Hepatocyte (in vitro differentiated cells): ENCODE measurements at regions not wholly inside any gene's neighbourhood (a gene's known extent, or its start where the extent isn't known, plus 50 kb on each side); places are given as distances from the start of the nearest gene placed in this dataset.

ENCODE experiments used
- DNase-seq: peaks from one replicate; pipeline ENCODE4 v3.0.0-alpha.2; 2016; ENCODE audit warnings: low spot score
- H2AFZ ChIP-seq: fragments of 200-600 bp; sonication (generic); 2 replicates; pipeline ENCODE4 v1.6.0; 2016; ENCODE audit warnings: antibody characterized with exemption, mild to moderate bottlenecking
- H3K27ac ChIP-seq: fragments of 200-600 bp; sonication (generic); 2 replicates; pipeline ENCODE4 v1.5.1; 2016; ENCODE audit warnings: mild to moderate bottlenecking
- H3K27me3 ChIP-seq: fragments of 200-600 bp; sonication (generic); 2 replicates; pipeline ENCODE4 v1.6.1; 2016
- H3K36me3 ChIP-seq: fragments of 200-600 bp; sonication (generic); replicated peaks from 2 replicates; pipeline ENCODE4 v1.5.1; 2016; ENCODE audit warnings: low read depth; ENCODE audit not compliant: insufficient read depth
- H3K4me1 ChIP-seq: fragments of 200-600 bp; sonication (generic); 2 replicates; pipeline ENCODE4 v1.5.1; 2016; ENCODE audit warnings: mild to moderate bottlenecking, moderate library complexity; ENCODE audit not compliant: insufficient read depth
- H3K4me2 ChIP-seq: fragments of 200-600 bp; sonication (generic); 2 replicates; pipeline ENCODE4 v1.6.0; 2016
- H3K4me3 ChIP-seq: fragments of 200-600 bp; sonication (generic); 2 replicates; pipeline ENCODE4 v1.5.1; 2016; ENCODE audit warnings: mild to moderate bottlenecking
- H3K79me2 ChIP-seq: fragments of 200-600 bp; sonication (generic); 2 replicates; pipeline ENCODE4 v1.6.0; 2017; ENCODE audit warnings: mild to moderate bottlenecking
- H3K9me2 ChIP-seq: fragments of 200-600 bp; sonication (generic); replicated peaks from 2 replicates; pipeline ENCODE4 v1.6.0; 2017; ENCODE audit warnings: mild to moderate bottlenecking; ENCODE audit not compliant: insufficient read depth
- H3K9me3 ChIP-seq: fragments of 200-600 bp; sonication (generic); 2 replicates; pipeline ENCODE4 v1.5.1; 2016; ENCODE audit warnings: low read depth, mild to moderate bottlenecking
- H4K20me1 ChIP-seq: fragments of 200-600 bp; sonication (generic); 2 replicates; pipeline ENCODE4 v1.6.0; 2016; ENCODE audit warnings: mild to moderate bottlenecking; ENCODE audit not compliant: insufficient read depth, poor library complexity, severe bottlenecking
- EZH2 ChIP-seq: fragments of 200-600 bp; sonication (generic); IDR thresholded peaks from 2 replicates; pipeline ENCODE4 v1.6.1; 2016; ENCODE audit warnings: antibody characterized with exemption, mild to moderate bottlenecking, borderline replicate concordance
- EZH2phosphoT487 ChIP-seq: fragments of 200-600 bp; sonication (generic); IDR thresholded peaks from one replicate; pipeline ENCODE4 v1.6.1; 2018; ENCODE audit warnings: antibody characterized with exemption, mild to moderate bottlenecking, low read depth, moderate library complexity; ENCODE audit not compliant: unreplicated experiment, severe bottlenecking
- WGBS: methylation state at CpG from one replicate; pipeline ENCODE4 v1.1.6; 2016; ENCODE audit warnings: low lambda C conversion rate; ENCODE audit errors: missing lambda C conversion rate; 5-methylcytosine and 5-hydroxymethylcytosine counted together
- TF ChIP-seq, protein P1 (sequence below): fragments of 200-600 bp; sonication (generic); IDR thresholded peaks from 2 replicates; pipeline ENCODE4 v1.5.1; 2016; ENCODE audit warnings: antibody characterized with exemption, mild to moderate bottlenecking; ENCODE audit not compliant: poor library complexity

DNA sequence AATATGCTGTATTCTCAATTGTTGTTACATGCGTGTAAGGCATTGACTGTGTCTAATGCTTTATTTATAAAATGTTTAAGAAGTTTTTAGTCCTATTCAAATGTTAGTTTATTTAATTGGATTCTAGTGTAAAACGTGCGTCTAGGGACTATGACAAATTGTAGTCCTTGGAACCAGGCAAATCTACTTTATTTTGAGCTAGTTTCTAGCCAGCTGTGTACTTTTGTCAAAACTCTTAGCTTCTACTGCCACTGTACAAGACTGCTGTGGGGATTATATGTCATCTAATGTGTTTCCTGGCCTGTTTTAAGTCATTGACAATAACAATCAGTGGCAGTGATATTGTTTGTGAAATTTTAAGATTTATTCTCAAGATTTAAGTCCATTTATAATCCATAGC, 220.5 kb upstream of the SEMA3D start:
- TF ChIP-seq EZH2 (no peak), EZH2phosphoT487 (no peak)
- TF ChIP-seq, protein P1, sequence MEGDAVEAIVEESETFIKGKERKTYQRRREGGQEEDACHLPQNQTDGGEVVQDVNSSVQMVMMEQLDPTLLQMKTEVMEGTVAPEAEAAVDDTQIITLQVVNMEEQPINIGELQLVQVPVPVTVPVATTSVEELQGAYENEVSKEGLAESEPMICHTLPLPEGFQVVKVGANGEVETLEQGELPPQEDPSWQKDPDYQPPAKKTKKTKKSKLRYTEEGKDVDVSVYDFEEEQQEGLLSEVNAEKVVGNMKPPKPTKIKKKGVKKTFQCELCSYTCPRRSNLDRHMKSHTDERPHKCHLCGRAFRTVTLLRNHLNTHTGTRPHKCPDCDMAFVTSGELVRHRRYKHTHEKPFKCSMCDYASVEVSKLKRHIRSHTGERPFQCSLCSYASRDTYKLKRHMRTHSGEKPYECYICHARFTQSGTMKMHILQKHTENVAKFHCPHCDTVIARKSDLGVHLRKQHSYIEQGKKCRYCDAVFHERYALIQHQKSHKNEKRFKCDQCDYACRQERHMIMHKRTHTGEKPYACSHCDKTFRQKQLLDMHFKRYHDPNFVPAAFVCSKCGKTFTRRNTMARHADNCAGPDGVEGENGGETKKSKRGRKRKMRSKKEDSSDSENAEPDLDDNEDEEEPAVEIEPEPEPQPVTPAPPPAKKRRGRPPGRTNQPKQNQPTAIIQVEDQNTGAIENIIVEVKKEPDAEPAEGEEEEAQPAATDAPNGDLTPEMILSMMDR = no peak
- DNase-seq = no peak
- Histone ChIP-seq H3K4me1 (no peaks in the 10 kb centered on the region), H3K4me2 (no peak overlapping the region), H3K36me3 (no peaks in the 10 kb centered on the region), H3K27ac (no peak overlapping the region), H3K27me3 (no peaks in the 10 kb centered on the region), H3K4me3 (no peak overlapping the region), H3K79me2 (no peaks in the 10 kb centered on the region), H2AFZ (no peak overlapping the region), H3K9me3 (no peaks in the 10 kb centered on the region), H3K9me2 (no peaks in the 10 kb centered on the region), H4K20me1 (no peaks in the 10 kb centered on the region)
- WGBS = 68% methylated on average over 3 of the region's 3 CpGs

DNA sequence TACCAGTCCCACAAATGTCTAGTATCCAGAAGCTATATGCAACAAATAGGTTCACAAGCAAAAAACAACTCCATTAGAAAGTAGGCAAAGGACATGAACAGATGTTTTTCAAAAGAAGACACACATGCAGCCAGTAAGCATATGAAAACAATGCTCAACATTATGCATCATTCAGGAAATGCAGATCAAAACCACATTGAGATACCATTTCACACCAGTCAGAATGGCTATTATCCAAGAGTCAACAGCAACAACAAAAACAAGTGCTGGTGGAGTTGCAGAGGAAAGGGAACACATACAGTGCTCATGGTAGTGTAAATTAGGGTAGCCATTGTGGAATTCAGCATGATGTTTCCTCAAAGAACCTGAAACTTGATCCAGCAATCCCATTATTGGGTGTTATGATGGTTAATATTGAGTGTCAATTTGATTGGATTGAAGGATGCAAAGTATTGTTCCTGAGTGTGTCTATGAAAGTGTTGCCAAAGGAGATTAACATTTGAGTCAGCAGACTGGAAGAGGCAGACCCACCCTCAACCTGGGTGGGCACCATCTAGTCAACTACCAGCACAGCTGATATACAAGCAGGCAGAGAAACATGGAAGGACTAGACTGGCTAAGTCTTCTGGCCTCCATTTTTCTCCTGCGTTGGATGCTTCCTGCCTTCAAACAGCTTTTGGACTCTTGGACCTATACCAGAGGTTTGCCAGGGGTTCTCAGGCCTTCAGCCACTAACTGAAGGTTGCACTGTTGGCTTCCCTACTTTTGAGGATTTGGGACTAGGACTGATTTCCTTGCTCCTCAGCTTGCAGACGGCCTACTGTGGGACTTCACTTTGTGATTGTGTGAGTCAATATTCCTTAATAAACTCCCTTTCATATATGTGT, 218.4 kb upstream of the SEMA3D start:
- 84% methylated on average over 2 of the region's 2 CpGs for WGBS
- no peaks in the 10 kb centered on the region for H3K36me3 ChIP-seq
- H3K27me3 ChIP-seq = no peaks in the 10 kb centered on the region
- DNase-seq = no peak
- H3K4me3 ChIP-seq = no peak overlapping the region
- TF ChIP-seq EZH2 (no peak), EZH2phosphoT487 (no peak)
- TF ChIP-seq, protein P1 = no peak
- H3K27ac ChIP-seq = no peak overlapping the region
- no peaks in the 10 kb centered on the region for H3K9me2 ChIP-seq
- no peaks in the 10 kb centered on the region for H3K4me1 ChIP-seq
- no peak overlapping the region for H3K4me2 ChIP-seq
- no peaks in the 10 kb centered on the region for H4K20me1 ChIP-seq
- no peak overlapping the region for H2AFZ ChIP-seq
- no peaks in the 10 kb centered on the region for H3K79me2 ChIP-seq
- no peaks in the 10 kb centered on the region for H3K9me3 ChIP-seq

DNA sequence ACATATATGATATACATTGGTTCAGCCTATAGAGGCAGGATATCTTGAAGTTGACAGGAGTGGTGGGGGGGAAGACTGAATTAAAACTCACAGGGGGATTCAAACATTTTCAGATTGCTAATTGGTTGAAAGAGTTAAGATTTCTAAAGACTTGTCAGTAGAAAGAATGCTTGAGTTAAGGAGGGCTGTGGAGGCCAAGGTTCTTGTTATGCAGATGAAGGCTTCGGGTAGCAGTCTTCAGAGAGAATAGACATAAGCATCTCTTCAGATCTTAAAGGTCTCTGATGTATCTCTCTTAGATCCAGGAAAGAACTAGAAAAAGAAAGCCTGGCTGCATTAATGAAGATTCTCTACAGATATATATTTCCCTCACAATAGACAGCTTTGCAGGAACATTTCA, 209.8 kb upstream of the SEMA3D start:
- no peaks in the 10 kb centered on the region for H3K27me3 ChIP-seq
- H3K9me3 ChIP-seq = no peaks in the 10 kb centered on the region
- TF ChIP-seq, protein P1 = no peak
- no peaks in the 10 kb centered on the region for H4K20me1 ChIP-seq
- H3K4me1 ChIP-seq = no peaks in the 10 kb centered on the region
- no peak overlapping the region for H2AFZ ChIP-seq
- WGBS = 90% methylated on average over 1 of the region's 1 CpG
- H3K9me2 ChIP-seq = no peaks in the 10 kb centered on the region
- no peak overlapping the region for H3K4me3 ChIP-seq
- H3K36me3 ChIP-seq = no peaks in the 10 kb centered on the region
- no peak for DNase-seq
- H3K4me2 ChIP-seq = no peak overlapping the region
- no peaks in the 10 kb centered on the region for H3K79me2 ChIP-seq
- no peak overlapping the region for H3K27ac ChIP-seq
